Gastroesophageal sphincter (tissue), 4 donors: ENCODE measurements at regions not wholly inside any gene's neighbourhood (a gene's known extent, or its start where the extent isn't known, plus 50 kb on each side); places are given as distances from the start of the nearest gene placed in this dataset.

Experiments used
- ATAC-seq: fragments of 150-250 bp; one replicate; pipeline ENCODE4 v1.9.1; 2016; ENCODE audit warnings: mild to moderate bottlenecking, moderate library complexity
- H3K27ac ChIP-seq, 4 donors: fragments of 200-600 bp; sonication (generic) in 3 of 4; 1 replicate in 3 of 4; 2 replicates in 1 of 4; pipeline ENCODE4 v1.5.1; 2016 to 2019
- H3K27me3 ChIP-seq: fragments of 200-600 bp; sonication (generic); one replicate; pipeline ENCODE4 v1.5.1; 2019
- H3K36me3 ChIP-seq, 2 donors: fragments of 200-600 bp; sonication (generic); one replicate each; pipeline ENCODE4 v1.5.1; 2019; ENCODE audit warnings: control low read depth in 1 of 2
- H3K4me1 ChIP-seq, 3 donors: fragments of 200-600 bp; sonication (generic); 1 replicate in 2 of 3; 2 replicates in 1 of 3; pipeline ENCODE4 v1.5.1; 2016 to 2019; ENCODE audit warnings: control low read depth in 2 of 3
- H3K4me3 ChIP-seq, 2 donors: fragments of 200-600 bp; sonication (generic); one replicate each; pipeline ENCODE4 v1.5.1; 2019; ENCODE audit warnings: mild to moderate bottlenecking in 1 of 2, moderate library complexity in 1 of 2
- H3K9me3 ChIP-seq, 3 donors: fragments of 200-600 bp; sonication (generic); one replicate each; pipeline ENCODE4 v1.5.1; 2017 to 2019; ENCODE audit warnings: control low read depth in 2 of 3
- EP300 ChIP-seq: sonication (generic); formaldehyde crosslinking; IDR thresholded peaks from one replicate; pipeline ENCODE4 v1.6.1; 2017; ENCODE audit warnings: antibody characterized with exemption, mild to moderate bottlenecking
- POLR2A ChIP-seq, 2 donors: fragments of 450-650 bp; IDR thresholded peaks; one replicate each; pipeline ENCODE4 v1.6.1; 2017; ENCODE audit warnings: antibody characterized with exemption in 2 of 2, mild to moderate bottlenecking in 2 of 2, moderate library complexity in 1 of 2
- POLR2AphosphoS5 ChIP-seq: sonication (generic); formaldehyde crosslinking; IDR thresholded peaks from one replicate; pipeline ENCODE4 v1.6.1; 2017; ENCODE audit warnings: antibody characterized with exemption
- WGBS, 2 donors: methylation state at CpG; one replicate each; pipeline ENCODE4 v1.1.5; 2018; ENCODE audit warnings: low coverage in 1 of 2; 5-methylcytosine and 5-hydroxymethylcytosine counted together
- TF ChIP-seq, protein P1 (sequence below), 4 experiments: fragments of 200-600 bp in 2 of 4; fragments of 450-650 bp in 2 of 4; sonication (generic) in 1 of 4; IDR thresholded peaks; one replicate each; pipeline ENCODE4 v1.5.1; 2017 to 2019; ENCODE audit warnings: antibody characterized with exemption in 4 of 4, mild to moderate bottlenecking in 2 of 4, moderate library complexity in 2 of 4

DNA sequence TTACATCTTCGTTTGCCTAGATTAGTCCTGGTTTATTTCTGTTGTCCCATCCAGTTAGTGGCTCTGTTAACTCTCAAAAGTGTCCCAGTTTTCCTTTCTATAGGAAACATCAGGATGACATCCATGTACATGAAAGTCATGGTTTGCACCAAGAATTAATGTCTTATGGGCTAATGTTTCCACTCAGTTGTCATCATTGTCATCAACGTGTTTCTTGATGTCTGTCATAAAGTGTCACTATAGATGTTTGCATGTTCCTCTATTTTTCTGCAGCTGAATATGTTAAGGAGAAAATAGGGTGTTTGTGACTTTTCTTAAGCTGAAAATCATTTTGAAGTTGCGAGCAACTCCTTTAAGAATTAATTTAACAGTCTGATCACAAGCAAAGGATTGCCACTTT lies 567.0 kb downstream of the TMEM114 start:
- H3K9me3 ChIP-seq: peaks cover 0 to 15% (median 0%) of the 10 kb centered on the region in 3 donors
- no peak overlapping the region for H3K4me3 ChIP-seq
- ATAC-seq: no peak
- TF ChIP-seq EP300: no peak
- no peak for TF ChIP-seq POLR2A (IDR thresholded peaks at IDR 0.05)
- no peak for TF ChIP-seq POLR2AphosphoS5
- H3K27ac ChIP-seq: no peak overlapping the region
- WGBS, 2 donors: 59 to 66% methylated on average over 3 of the region's 3 CpGs
- no peaks in the 10 kb centered on the region for H3K36me3 ChIP-seq
- no peaks in the 10 kb centered on the region for H3K4me1 ChIP-seq
- H3K27me3 ChIP-seq: no peaks in the 10 kb centered on the region

DNA sequence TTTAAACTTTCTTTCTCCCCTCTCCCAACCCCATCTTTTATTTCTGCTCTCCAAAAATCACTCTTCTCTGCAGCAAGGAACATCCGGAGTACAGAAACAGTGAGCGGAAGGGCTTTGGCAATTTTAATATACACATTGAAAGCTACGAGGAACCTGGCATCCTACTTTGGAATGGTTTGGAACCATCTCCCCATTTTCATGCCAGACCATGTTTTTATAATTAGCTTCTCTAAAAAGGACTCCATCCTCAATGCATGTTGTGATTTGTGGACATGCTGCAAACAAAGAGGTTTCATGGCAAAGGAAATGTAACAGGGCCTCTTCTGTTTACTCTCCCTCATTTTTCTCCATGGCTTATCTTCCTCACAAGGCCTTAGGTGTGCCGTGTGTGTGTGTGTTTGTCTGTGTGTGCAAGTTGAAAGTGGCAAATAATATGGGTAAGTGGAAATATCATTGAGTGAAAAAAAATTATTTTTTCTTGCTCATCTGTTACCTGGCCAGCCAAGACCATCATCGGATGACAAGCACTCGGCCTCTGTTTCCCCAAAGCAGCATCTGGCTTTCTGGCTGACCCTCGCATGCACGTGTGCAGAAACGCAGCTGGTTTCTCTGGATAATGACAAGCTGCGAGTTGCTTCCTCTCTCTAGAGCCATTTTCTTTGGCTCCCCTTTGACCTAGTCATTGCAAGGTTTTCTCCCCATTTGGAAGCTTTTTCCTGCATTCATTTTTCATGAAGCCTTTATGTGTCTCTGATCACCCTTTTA lies 585.0 kb downstream of the TMEM114 start:
- Histone ChIP-seq H3K36me3 (no peaks in the 10 kb centered on the region), H3K27ac (no peak overlapping the region), H3K4me3 (no peak overlapping the region), H3K9me3 (no peaks in the 10 kb centered on the region), H3K27me3 (no peaks in the 10 kb centered on the region), H3K4me1 (no peaks in the 10 kb centered on the region)
- TF ChIP-seq POLR2AphosphoS5 (no peak), POLR2A (IDR thresholded peaks at IDR 0.05) (no peak), EP300 (no peak)
- TF ChIP-seq, protein P1, sequence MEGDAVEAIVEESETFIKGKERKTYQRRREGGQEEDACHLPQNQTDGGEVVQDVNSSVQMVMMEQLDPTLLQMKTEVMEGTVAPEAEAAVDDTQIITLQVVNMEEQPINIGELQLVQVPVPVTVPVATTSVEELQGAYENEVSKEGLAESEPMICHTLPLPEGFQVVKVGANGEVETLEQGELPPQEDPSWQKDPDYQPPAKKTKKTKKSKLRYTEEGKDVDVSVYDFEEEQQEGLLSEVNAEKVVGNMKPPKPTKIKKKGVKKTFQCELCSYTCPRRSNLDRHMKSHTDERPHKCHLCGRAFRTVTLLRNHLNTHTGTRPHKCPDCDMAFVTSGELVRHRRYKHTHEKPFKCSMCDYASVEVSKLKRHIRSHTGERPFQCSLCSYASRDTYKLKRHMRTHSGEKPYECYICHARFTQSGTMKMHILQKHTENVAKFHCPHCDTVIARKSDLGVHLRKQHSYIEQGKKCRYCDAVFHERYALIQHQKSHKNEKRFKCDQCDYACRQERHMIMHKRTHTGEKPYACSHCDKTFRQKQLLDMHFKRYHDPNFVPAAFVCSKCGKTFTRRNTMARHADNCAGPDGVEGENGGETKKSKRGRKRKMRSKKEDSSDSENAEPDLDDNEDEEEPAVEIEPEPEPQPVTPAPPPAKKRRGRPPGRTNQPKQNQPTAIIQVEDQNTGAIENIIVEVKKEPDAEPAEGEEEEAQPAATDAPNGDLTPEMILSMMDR (IDR thresholded peaks at IDR 0.05): no peak
- WGBS, 2 donors: 48 to 55% methylated on average over 8 to 10 of the region's 10 CpGs
- ATAC-seq: no peak

DNA sequence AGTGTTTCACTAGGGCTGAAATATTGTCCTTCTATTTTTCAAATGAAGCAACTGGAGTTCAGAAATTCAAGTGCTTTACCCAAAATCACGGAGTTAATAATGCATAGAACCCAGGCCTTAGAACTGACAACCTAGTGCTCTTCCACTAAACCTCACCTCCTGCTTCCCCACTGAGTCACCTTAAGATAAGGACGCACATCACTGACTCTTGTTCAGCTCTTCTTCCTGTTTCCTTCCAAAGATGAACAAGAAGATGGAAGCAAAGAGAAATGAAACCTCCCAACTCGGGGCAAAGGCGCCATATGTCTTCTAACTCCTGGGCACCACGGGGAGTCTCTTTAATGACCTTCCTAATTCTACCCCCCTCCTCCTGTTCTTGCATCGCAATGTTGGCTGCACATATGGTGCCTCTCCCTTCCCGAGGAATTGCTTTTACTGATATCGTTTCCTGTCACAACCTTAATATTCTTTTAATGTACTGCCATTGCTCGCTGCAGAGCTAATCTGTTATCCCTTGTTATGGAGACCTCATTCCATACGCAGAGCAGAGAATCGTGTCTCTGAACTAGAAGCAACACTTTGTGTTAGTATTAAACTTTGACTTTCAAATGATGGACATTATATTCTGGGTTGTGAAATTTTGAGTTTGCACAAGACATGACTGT lies 591.4 kb downstream of the TMEM114 start:
- Histone ChIP-seq H3K4me1 (no peaks in the 10 kb centered on the region), H3K36me3 (no peaks in the 10 kb centered on the region), H3K4me3 (no peak overlapping the region), H3K9me3 (no peaks in the 10 kb centered on the region), H3K27ac (no peak overlapping the region), H3K27me3 (no peaks in the 10 kb centered on the region)
- no peak for ATAC-seq
- 76 to 82% methylated on average over 5 to 11 of the region's 11 CpGs for WGBS, 2 donors
- TF ChIP-seq EP300: no peak
- no peak for TF ChIP-seq POLR2A (IDR thresholded peaks at IDR 0.05)
- no peak for TF ChIP-seq POLR2AphosphoS5
- TF ChIP-seq, protein P1 (IDR thresholded peaks at IDR 0.05): no peak

DNA sequence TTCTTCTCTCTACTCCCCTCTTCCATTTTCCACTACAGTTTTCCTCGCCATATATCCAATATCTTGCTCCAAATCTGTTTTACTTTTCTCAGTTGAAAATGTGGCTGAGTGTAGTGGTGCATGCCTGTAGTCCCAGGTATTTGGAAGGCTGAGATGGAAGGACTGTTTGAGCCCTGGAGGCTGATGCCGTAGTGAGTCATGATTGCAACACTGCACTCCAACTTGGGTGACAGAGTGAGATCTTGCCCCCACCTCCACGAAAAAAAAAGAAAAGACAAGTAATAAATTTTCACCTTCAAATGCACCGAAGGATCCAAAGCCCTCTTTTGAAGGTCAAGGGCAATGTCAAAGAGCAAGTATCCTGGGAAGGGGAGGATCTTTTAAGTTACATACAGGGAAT lies 592.3 kb downstream of the TMEM114 start:
- no peak for TF ChIP-seq EP300
- no peak for TF ChIP-seq POLR2A (IDR thresholded peaks at IDR 0.05)
- no peak for TF ChIP-seq POLR2AphosphoS5
- TF ChIP-seq, protein P1 (IDR thresholded peaks at IDR 0.05): no peak
- Histone ChIP-seq H3K4me3 (no peak overlapping the region), H3K4me1 (no peaks in the 10 kb centered on the region), H3K27me3 (no peaks in the 10 kb centered on the region), H3K27ac (no peak overlapping the region), H3K36me3 (no peaks in the 10 kb centered on the region), H3K9me3 (no peaks in the 10 kb centered on the region)
- ATAC-seq: no peak
- 53 to 75% methylated on average over 3 to 4 of the region's 4 CpGs for WGBS, 2 donors

DNA sequence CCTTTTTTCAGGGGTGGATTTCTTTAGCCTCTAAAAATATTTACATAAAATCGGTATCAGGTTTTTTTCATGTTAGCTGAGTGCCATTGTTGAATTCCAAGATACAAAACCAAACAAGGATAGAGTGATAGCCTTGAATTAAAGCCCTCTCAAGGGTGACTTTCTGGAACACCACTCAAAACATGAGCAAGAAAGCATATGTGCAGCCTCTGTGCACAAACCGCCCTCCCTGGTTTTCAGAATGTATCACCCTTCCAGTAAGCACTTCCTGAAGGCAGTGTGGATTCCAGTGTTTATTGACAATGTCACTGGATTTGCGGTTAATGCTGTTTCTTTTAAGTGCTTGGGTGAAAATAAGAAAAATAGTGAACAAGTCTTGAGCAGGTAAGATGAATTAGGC lies 597.7 kb downstream of the TMEM114 start:
- no peaks in the 10 kb centered on the region for H3K4me1 ChIP-seq
- 32 to 36% methylated on average over 3 of the region's 3 CpGs for WGBS, 2 donors
- H3K27ac ChIP-seq: no peak overlapping the region
- no peak for ATAC-seq
- H3K4me3 ChIP-seq: no peak overlapping the region
- no peaks in the 10 kb centered on the region for H3K27me3 ChIP-seq
- no peaks in the 10 kb centered on the region for H3K36me3 ChIP-seq
- TF ChIP-seq POLR2A (IDR thresholded peaks at IDR 0.05): no peak
- TF ChIP-seq EP300: no peak
- TF ChIP-seq, protein P1 (IDR thresholded peaks at IDR 0.05): no peak
- TF ChIP-seq POLR2AphosphoS5: no peak
- no peaks in the 10 kb centered on the region for H3K9me3 ChIP-seq
